Thyroid gland (tissue), 4 donors: ENCODE measurements at regions not wholly inside any gene's neighbourhood (a gene's known extent, or its start where the extent isn't known, plus 50 kb on each side); places are given as distances from the start of the nearest gene placed in this dataset.

ENCODE experiments used
- DNase-seq, 2 donors: peaks; one replicate each; pipeline ENCODE4 v3.0.0-alpha.2; 2019
- H3K27ac ChIP-seq, 3 donors: fragments of 200-600 bp; sonication (generic); 1 replicate in 2 of 3; 2 replicates in 1 of 3; pipeline ENCODE4 v1.5.1; 2016 to 2019; ENCODE audit warnings: mild to moderate bottlenecking in 1 of 3, moderate library complexity in 1 of 3
- H3K27me3 ChIP-seq: fragments of 200-600 bp; sonication (generic); one replicate; pipeline ENCODE4 v1.5.1; 2019
- H3K36me3 ChIP-seq, 2 donors: fragments of 200-600 bp; sonication (generic); one replicate each; pipeline ENCODE4 v1.5.1; 2016 to 2019
- H3K4me1 ChIP-seq, 2 donors: fragments of 200-600 bp; sonication (generic); one replicate each; pipeline ENCODE4 v1.5.1; 2017 to 2019
- H3K4me3 ChIP-seq, 3 donors: fragments of 200-600 bp; sonication (generic); replicated peaks in 1 of 3; 1 replicate in 2 of 3; 2 replicates in 1 of 3; pipeline ENCODE4 v1.5.1; 2016; ENCODE audit warnings: mild to moderate bottlenecking in 1 of 3
- H3K9me3 ChIP-seq: fragments of 200-600 bp; sonication (generic); one replicate; pipeline ENCODE4 v1.5.1; 2017
- CTCF ChIP-seq, 6 experiments: fragments of 200-600 bp in 3 of 6; fragments of 450-650 bp in 3 of 6; sonication (generic) in 3 of 6; IDR thresholded peaks; one replicate each; pipeline ENCODE4 v1.5.1; 2016 to 2019; ENCODE audit warnings: antibody characterized with exemption in 6 of 6, mild to moderate bottlenecking in 2 of 6, inconsistent platforms in 1 of 6, moderate library complexity in 1 of 6
- POLR2A ChIP-seq, 2 donors: fragments of 450-650 bp; IDR thresholded peaks; one replicate each; pipeline ENCODE4 v1.6.1; 2017; ENCODE audit warnings: antibody characterized with exemption in 2 of 2, mild to moderate bottlenecking in 2 of 2, moderate library complexity in 1 of 2
- WGBS, 2 donors: methylation state at CpG; one replicate each; pipeline ENCODE4 v1.1.5; 2017; 5-methylcytosine and 5-hydroxymethylcytosine counted together
- intact Hi-C: fragments of 100-400 bp; cut with DNase I; formaldehyde crosslinking; loops from one replicate; pipeline ENCODE4 v1.15.1; 2023

- 73 to 89% methylated on average over 10 of the region's 10 CpGs for WGBS, 2 donors
- H3K27me3 ChIP-seq, result no peaks in the 10 kb centered on the region
- intact Hi-C loops, result no loop called here
- no peak for DNase-seq
- H3K27ac ChIP-seq, result no peak overlapping the region
- no peak for TF ChIP-seq POLR2A (IDR thresholded peaks at IDR 0.05)
- no peak for TF ChIP-seq CTCF (IDR thresholded peaks at IDR 0.05)
- H3K9me3 ChIP-seq, result no peaks in the 10 kb centered on the region
- no peaks in the 10 kb centered on the region for H3K36me3 ChIP-seq
- H3K4me3 ChIP-seq, result no peak overlapping the region
- peaks cover 0 to 5% of the 10 kb centered on the region in 2 donors for H3K4me1 ChIP-seq
These were observed 122.5 kb upstream of the BMP2 start for GRCh38 chr20:6644813-6645628.

DNA sequence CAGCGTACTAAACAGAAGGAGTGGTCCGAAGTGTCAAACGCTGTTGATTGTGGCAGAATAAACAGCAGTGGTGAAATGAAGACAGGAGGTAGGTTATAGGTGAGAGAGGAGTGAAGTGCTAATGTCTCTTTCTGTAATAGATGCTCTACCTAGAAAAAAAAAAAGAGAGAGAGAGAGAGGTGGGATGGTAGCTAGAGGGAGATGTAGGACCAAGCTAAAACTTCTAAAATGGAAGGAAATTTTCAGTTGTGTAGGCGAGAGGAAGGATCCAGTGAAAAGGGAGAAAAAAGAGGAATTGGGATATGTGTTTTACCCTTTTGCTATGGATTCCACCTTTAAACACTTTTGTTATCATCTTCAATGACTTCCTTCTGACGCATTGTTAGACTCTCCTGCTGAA is 126.5 kb upstream of the BMP2 start:
- intact Hi-C loops, result no loop called here
- DNase-seq, result no peak
- 57 to 89% methylated on average over 5 of the region's 5 CpGs for WGBS, 2 donors
- no peak overlapping the region for H3K27ac ChIP-seq
- peaks cover 0 to 14% of the 10 kb centered on the region in 2 donors for H3K4me1 ChIP-seq
- no peaks in the 10 kb centered on the region for H3K36me3 ChIP-seq
- H3K27me3 ChIP-seq, result no peaks in the 10 kb centered on the region
- no peak overlapping the region for H3K4me3 ChIP-seq
- no peak for TF ChIP-seq POLR2A (IDR thresholded peaks at IDR 0.05)
- TF ChIP-seq CTCF (IDR thresholded peaks at IDR 0.05), result peak in 3 of 6 experiments; percentile 21 to 47 (median 25)
- no peaks in the 10 kb centered on the region for H3K9me3 ChIP-seq

GRCh38 chr20:6637160-6637579 is 130.3 kb upstream of the BMP2 start:
- Histone ChIP-seq H3K4me1 (peaks cover 0 to 14% of the 10 kb centered on the region in 2 donors), H3K9me3 (no peaks in the 10 kb centered on the region), H3K36me3 (no peaks in the 10 kb centered on the region), H3K4me3 (no peak overlapping the region), H3K27me3 (no peaks in the 10 kb centered on the region), H3K27ac (peak overlapping the region in 2 of 3 donors; percentile 9 to 31)
- DNase-seq, result no peak
- intact Hi-C loops, result loop anchor here (5.0 kb wide), 1 partner anchor 130 kb away; the partner anchor contains the start of gene BMP2
- no peak for TF ChIP-seq CTCF (IDR thresholded peaks at IDR 0.05)
- TF ChIP-seq POLR2A (IDR thresholded peaks at IDR 0.05), result no peak

DNA sequence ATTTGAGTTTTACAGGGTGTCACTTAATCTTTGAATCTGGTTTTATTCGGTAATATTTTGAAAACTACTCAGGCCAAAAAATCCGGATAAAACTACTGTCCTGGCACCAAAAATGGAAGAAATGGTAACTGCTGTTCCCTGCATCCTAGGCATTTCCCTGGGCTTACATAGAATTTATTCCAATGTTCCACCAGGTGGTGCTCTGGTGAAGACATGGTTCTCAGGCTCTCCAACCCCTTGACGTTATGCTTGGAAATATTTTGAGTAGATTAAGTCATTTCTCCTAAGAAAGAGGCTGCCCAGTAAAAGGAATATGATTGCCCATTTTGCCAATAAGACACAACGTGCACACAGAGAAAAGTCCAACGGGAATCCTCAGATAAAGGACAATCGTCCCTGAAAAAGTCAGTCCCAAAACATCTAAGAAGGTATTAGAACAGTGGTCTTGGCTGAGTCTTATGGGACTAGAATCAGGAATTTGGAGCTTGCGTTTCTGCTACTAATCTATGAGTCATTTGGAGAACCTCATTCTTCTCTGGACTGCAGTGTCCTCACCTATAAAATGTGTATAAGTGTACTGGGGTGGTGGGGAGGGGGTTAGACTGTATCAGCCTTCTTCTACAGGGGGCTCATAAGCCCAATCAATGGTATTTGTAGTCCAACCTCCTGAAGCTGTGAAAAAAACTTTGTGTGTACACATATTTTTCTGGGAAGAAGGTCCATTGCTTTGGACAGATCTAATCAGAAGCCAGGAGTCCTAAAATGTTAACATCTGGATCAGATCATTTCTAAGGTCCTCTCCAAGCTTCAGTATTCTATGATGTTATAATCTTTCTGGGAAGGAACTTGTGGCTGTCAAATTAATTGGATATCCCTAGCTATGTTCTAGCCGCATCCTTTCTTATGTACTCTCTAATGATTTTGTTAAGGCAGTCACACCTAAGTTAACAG is 131.0 kb upstream of the BMP2 start:
- DNase-seq, result peak; percentile 35 to 50
- H3K4me1 ChIP-seq, result peaks cover 0 to 13% of the 10 kb centered on the region in 2 donors
- TF ChIP-seq CTCF (IDR thresholded peaks at IDR 0.05) (peak in 5 of 6 experiments; percentile 33 to 89 (median 75)), POLR2A (IDR thresholded peaks at IDR 0.05) (no peak)
- 43 to 45% methylated on average over 8 of the region's 8 CpGs for WGBS, 2 donors
- no peaks in the 10 kb centered on the region for H3K9me3 ChIP-seq
- H3K27me3 ChIP-seq, result no peaks in the 10 kb centered on the region
- no peaks in the 10 kb centered on the region for H3K36me3 ChIP-seq
- intact Hi-C loops, result loop anchor here (5.0 kb wide), 1 partner anchor 131 kb away; the partner anchor contains the start of gene BMP2
- peak overlapping the region in 2 of 3 donors; percentile 11 to 31 for H3K27ac ChIP-seq
- H3K4me3 ChIP-seq, result no peak overlapping the region
